ENCODE measurements at regions not wholly inside any gene's neighbourhood (a gene's known extent, or its start where the extent isn't known, plus 50 kb on each side); places are given as distances from the start of the nearest gene placed in this dataset.
"Not testable (repeated sequence)": the region's sequence is repeated elsewhere in the genome, so short reads cannot be mapped to it uniquely, and the experiment has no call there.

DNA sequence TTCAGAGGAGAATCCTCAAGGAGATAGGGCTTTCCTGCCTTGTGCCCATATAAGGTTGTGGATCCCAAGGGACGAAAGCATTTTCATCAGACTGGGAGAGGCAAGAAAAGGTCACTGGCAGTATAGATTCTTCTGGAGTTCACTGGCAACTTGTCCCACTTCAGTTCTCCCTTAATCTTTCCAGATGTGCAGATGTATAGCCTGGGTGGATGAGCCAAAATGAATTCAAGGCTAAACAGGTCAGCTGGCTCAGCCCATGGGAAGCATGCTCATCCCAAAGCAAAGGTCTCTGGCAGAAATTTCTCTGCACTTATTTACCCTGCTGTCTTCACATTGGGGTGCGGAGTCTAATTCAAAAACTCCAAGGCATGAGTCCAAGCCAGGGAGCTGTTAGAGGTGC, 148.9 kb upstream of the TNP1 start:
- peak; percentile 66 for DNase-seq

DNA sequence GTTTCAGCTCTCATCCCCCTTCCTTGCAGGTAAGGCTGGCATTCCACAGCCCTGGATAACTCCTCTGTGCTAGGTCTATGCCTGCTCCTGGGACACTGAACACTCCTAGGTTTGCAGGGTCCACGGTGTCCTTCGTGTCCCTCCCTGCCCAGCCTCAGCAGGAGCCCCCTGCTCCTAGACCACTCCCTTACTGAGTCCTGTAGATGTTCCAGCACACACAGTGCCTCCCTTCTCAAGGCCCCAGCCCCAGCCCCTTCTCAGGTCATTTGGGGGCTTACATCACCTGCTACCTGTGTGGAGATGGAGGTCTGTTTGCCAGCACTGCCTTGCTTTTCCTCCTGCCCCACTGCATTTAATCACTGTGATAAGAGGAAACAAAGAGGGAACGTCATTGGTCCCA, 146.4 kb upstream of the TNP1 start:
- no peak for DNase-seq

DNA sequence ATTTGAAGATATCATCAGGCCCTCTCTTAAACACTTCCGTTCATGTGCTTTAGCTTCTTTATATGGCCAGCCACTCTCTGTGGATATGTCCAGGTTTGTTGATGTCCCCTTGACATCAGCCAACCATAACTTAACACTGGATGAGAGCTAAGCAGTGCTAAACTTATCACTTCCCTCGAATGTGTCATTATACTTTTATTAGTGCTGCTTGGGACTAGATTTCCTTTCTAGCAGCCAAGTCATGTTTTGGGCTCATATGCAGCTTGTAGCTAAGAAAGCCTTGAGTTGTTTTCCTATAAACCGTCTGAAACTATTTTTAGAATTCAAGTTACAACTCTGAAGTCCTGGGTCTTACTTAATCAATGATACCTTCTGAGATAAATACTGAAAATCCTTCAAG, 144.8 kb upstream of the TNP1 start:
- no peak for DNase-seq

DNA sequence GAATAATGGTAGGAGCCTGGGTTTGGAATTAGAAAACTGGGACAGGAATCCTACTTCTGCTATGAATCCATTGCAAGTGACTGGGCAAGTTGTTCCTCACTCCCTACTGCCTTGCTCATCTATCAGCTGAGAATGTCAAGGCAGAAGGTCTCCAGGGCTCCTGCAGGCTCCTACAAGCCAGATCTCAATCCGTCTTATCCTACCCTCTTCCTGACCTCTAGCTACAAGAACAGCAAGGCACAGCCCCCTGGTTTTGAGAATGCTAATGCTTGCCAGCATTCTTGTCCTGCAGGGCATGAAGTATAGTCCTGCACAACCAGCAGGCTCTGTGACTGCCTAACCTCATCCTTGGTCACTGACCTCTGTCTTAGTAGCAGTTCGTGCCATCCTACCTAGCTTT, 141.9 kb upstream of the TNP1 start:
- DNase-seq = no peak

DNA sequence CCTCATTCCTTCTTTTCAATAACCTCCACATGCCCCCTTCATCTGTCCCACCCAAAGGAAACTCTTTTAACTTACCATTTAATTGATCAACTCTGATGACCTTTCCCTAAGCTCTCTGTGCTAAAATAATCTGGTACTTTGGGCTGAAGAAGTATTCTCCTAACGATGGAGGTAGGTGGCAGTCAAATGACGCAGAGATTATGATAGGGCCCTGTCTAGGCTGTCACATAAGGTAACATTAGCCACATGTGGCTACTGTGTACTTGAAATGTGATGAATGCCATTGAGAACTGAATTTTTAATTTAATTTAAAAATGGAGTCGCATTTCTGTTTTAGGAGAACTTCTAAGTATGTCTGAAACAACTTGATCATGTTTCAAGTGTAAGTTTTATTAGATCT, 140.5 kb upstream of the TNP1 start:
- no peak for DNase-seq

DNA sequence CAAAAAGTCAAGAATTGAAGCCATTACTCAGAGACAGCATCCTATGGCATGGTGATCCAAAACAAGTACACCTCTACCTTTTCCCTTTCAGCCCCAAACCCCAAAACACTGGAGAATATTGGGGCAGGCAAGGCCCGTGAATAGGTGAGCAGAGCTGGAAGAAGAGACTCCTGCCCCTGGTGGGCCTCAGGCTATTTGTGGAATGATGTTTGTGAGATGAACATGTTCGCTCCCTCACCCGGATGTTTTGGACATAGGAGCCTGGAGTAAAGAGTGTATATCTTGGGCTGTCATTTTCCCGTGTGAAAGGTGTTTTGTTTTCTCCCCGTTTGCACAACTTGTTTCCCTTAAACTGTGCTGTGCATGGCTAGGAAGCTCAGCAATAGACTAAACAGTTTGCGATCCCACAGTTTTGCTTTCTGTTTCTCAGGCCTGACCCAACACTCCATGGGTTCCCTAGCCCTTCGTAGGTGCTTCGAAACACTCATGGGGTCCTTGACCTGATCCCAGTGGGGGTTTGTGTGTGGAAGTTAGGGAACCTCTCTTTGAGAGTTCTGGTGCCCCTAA, 136.5 kb upstream of the TNP1 start:
- no peak for DNase-seq

DNA sequence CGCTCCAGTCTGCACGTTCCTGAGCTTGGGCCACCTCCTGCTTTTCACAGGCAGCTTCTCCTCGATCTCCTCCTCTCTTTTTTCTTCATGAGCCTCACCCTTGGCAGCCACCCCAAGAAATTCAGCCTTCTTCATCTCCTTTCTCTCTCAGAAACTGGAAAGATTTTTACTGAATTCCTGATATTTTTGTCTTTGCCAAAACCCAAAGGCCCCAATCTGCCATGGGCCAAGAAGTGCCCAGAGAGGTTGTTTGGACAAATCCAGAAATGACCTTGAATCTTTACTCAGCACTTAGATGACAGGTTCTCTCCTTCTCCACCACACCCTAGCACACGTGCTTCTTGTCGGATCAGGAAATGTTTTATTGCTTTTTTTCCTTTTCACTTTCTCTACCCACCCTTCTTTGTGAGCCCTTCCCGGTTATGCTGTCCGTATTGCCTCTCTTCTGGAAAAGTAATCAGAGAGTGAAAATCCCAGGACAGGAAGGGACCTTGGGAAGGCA, 134.5 kb upstream of the TNP1 start:
- no peak for DNase-seq

DNA sequence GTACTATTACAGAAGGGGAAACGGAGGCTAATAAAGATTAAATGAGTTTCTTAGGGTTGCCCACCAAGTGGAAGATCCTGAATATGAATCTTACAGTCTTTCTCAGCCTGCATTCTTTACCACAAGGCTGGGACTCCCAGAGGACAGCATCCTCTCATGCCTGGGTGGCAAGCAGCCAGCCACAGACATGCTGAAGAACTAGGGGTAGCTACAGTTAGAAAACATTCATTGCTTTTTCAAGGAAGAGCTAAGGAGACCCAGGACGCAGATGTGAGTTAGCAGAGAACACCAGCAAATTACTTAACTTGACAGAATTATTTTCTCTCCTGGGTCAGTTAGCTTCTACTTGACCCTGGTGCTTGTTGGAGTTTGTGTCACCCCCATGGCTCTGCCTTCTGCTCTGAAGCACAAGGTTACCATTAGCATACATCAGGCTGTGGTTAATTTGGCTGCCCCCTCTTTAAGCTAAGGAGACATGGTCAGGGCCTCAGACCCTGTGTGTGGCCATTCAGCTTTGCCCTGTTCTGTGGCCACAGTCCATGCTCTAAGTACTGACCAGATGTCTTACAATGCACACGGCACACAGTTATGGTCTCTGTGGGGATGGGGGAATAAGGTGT, 132.3 kb upstream of the TNP1 start:
- DNase-seq = no peak

DNA sequence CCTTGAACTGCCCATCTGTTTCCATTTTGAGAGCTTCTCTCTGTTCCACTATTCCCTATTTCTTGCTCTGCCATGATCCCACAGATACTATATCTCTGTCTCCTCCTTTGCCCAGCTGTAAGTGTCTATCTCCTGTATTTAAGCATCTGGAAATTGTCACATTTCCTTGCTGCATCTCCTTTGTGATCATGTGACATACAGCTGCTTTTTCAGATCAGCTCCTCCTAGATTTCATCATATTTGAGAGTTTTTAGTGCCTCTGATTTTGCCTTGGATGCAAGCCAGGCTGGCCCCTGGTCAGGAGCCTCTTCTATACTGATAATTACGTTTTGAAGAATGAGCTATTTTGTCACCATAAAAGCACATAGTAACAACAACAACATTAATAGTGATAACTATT, 131.7 kb upstream of the TNP1 start:
- DNase-seq = peak; percentile 46

DNA sequence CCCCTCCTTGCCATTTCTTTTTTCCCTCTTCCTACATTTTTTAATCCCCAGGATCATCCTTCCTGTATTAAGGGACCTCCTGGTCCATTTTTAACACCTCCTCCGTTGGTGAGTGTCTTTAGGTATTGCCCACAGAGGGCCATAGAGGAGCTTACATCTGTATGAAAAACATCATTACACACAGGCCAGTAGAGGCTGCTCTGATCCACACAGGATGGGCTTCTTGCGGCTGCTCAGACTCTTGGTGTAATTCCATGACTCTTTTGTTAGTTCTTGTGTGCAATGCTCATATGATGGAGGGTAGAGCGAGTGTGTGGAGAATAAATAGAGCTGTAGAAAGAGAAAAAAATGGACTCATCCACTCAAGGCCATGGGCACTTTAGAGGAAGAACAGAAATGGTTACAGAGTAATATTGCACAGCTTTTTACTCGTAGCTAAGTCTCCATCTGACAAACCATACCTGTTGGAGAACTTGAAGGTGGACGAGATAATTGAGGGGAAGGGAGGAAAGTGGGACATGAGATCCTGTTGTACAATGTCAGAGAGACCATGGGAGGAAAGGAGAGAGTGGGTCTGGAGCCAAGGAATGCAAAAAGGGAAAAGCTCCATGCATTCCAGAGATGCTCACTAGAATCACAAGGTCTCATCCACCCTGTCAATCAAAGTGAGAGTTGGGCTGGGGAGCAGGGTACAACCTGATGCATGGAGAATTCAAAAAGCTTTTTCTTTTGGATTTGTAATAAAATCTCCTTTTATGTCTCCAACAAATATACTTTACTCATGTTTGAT, 129.7 kb upstream of the TNP1 start:
- no peak for DNase-seq

DNA sequence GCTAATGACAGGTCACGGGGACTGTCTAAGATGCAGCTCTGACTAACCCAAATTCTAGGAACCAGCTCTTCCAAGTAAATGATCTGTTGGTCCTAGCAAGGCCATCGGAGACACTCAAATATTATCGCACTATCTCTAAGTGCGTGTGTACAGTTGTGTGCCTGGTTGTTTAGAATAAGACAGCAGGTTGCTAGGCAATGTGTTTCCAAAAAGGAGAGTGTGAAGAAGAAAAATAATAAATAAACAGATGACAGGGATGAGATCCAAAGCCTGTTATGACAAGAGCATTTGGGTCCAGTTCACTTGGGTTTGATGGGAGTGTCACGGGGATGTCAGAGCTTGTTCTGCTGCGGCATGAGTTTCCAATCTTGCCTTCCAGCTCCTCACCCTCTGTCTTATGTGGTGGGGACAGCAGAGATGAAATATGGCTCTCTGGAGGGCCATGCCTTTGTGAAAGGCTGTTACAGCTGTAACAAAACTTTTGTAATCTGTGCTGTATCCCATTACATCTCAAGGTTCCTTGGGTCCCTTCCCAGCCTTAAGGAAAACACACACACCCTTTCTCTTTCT, 127.5 kb upstream of the TNP1 start:
- DNase-seq = peak; percentile 78

DNA sequence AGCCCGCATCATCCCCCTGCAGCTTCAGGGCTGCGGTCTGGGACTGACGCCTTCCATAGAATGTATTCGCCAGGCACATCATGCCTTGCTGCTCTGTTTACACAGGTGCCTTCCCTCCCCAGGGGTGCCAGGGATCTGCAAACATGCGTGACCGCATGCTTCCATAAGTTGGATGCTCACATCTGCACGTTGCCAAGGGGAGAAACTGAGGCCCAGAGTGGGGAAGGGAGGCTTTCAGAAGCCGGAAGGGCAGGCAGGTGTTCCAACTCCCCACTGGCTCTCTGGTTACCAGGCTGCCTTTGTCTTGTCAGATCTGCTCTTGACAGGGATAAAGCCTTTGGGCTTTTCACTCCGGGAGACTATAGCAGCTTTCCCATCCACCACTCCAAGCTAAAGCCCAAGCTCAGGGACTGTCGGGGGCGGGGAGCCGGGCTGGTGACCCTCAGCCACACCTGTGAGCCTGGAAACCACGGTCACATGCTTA, 125.8 kb upstream of the TNP1 start:
- no peak for DNase-seq

DNA sequence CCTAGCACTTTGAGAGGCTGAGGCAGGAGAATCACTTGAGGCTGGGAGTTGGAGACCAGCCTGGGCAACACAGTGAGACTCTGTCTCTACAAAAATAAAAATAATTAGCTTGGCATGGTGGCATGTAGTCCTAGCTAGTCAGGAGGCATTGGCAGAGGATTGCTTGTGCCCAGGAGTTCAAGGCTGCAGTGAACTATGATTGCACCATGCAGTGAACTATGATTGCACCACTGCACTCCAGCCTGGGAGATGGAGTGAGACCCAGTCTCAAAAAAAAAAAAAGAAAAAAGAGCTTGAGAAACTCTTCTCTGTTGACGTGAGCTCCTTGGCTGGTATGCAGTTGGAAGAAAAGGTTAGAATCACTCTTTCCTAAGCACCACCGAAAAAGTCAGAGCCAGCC, 125.1 kb upstream of the TNP1 start:
- DNase-seq = no peak

DNA sequence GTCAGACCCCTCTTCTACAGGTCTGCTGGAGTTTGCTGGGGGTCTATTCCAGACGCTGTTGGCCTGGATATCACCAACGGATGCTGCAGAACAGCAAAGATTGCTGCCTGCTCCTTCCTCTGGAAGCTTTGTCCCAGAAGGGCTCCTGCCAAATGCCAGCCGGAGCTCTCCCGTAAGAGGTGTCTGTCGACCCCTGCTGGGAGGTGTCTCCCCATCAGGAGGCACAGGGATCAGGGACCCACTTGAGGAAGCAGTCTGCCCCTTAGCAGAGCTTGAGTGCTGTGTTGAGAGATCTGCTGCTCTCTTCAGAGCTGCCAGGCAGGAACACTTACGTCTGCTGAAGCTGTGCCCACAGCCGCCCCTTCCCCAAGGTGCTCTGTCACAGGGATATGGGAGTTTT, 122.1 kb upstream of the TNP1 start:
- DNase-seq = not testable (repeated sequence)

DNA sequence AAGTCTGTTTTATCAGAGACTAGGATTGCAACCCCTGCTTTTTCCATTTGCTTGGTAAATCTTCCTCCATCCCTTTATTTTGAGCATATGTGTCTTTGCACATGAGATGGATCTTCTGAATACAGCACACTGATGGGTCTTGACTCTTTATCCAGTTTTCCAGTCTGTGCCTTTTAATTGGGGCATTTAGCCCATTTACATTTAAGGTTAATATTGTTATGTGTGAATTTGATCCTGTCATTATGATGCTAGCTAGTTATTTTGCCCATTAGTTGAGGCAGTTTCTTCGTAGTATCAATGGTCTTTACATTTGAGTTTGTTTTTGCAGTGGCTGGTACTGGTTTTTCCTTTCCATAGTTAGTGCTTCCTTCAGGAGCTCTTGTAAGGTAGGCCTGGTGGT, 120.6 kb upstream of the TNP1 start:
- not testable (repeated sequence) for DNase-seq

DNA sequence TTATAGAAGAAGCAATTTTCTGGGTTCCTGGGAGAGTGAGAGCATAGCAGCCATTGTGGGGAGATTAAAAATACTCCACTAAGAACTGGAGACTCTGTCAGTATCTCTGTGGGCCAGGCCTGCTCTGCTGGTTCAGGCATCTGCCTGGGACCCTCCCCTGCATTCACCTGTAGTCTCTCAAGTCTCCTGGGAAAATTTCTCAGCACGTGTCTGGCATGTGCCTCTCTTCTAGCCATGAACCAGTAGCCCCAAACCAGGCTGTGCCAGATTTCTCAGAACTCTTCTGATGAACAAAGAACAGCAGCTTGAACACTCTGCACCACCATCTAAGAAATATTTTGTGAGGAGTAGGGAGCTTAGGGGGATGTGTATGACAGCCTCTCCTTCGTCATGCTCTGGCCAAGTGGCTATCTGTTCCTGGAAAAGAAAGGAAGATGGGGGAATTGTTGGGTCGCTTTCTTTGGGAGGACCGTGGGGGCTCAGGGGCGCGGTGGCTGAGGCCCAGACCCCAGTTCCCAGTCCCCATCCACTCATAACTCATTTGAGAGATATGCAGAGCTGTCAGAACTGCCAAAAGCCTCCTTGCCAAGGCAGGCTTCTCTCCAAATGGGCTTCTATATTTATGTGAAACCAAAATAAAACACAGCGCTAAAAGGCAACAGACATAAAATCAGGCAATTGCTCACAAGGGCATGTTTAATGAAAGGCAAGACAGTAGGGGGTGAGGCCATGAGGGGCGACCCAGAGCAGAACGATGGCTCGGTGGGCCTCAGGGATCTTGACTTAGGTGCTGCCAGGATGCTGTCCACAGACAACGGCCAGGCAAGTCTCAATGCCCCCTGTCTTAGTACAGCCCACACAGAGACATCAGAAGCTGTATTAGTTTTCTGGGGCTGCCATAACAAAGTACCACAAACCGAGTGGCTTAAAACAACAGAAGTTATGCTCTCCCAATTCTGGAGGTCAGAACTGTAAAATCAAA, 114.7 kb upstream of the TNP1 start:
- DNase-seq = peak; percentile 38

DNA sequence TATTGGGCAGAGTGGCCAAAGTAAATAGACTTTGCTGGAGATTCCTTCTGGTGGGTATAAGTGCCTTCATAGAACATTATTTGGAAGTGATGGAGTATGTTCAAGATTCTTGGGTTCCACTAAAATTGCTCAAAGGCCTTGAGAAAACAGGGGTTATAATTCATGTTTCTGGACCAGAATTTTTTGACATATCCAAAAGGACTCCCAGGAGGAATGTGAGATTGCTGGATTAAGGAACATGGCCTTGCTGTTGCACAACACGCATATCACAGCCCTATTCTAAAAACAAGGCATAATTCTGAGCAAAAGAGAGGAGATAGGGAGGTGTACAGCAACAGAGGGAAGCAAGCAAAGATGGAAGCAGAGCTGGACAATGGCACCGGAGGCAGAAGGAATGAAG, 111.7 kb upstream of the TNP1 start:
- no peak for DNase-seq

DNA sequence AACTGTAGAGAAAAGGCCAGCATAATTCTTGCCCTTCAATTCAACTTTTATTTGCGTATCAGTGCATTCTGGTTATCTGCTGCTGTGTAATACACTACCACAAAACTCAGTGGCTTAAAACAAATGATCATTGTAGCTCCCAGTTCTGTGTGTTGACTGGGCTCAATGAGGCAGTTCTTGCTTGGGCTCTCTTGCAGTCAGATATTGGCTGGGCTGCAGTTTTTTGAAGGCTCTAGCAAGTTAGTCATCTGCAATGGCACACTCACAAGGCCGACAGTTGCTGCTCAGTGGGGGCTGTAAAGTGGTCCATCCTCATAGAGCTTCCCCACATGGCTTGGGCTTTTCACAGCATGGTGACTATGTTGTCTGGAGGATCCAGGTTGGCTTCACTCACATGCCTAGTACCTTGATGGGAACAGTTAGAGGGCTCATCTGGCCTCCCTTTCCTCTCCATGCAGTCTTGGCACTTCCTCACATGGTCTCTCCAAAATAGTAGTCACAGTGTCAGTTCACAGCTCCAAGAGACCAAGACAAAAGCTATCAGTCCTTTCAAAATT, 110.6 kb upstream of the TNP1 start:
- DNase-seq = no peak

DNA sequence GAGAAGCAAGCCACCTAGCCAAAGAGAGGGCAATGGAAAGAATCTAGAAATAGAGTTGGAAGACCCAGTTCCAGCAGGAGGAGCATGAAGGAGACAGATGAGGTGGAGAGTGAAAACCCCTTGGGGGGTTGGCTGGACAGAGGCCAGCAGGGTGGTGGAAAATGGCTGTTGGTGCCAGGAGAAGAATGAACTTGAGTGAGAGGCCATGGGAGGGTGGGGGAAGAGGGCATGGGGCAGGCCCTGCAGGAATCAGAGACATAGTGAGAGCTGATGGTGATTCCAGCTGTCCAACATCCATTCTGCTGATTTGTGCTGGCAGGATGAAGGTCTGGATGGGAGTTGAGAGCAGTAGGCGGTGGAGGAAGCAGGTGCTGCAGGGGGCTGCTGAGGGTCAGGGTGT, 108.0 kb upstream of the TNP1 start:
- DNase-seq = no peak

DNA sequence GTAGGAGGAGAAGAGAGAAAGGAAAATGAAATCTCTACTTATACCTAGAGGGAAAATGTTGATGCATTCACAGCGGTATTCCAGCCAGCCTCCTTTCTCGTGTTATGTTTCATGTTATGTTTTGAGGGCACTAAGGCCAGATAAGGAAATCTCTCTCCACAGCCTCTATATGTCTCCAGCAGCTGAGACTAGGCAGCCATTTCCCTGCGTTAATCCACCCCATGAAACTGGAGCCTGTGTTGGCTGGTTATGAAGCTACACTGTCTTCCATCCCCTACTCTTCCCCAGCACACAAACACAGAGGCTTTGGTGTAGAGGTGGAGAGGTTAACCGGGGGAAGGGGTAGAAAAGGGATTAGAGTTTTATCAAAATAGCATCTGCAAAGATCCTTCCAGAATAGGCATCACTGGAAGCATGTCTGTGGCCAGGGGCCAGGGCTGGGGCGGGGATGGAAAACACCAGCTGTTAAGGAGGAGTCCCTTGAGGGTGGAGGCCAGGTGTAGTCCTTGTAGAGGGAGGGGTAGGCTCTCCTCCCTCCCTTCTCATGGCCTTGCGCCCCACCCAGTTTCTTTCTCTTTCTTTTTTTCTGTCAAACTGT, 100.9 kb upstream of the TNP1 start:
- peak; percentile 37 for DNase-seq

DNA sequence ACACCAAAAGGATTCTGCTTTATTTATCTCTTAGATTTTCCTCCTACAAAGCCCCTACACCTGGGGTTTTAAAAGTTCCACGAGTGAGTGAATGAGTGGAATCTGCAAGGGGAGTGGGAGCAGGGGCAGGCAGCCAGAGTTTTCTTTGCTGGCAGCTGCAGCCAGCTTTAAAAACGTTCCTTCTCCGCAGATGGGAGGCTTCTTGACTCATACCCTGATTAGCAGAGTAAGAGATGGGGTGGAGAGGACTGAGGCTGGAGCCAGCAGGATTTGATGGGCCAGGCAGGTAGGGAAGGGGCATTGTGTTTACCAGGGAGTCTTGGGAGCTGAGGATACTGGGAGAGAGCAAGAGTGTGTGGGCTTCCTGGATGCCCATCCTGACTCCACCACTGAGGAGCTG, 99.6 kb upstream of the TNP1 start:
- DNase-seq = no peak
